CD4-positive, alpha-beta T cell (primary cell): ENCODE measurements at regions not wholly inside any gene's neighbourhood (a gene's known extent, or its start where the extent isn't known, plus 50 kb on each side); places are given as distances from the start of the nearest gene placed in this dataset.
A peak's percentile ranks its signal among the peaks of the same experiment; 100 is the strongest.

Experiments used
- ATAC-seq: fragments of 200-7000 bp; cut with Tn5 transposase; one replicate; pipeline ENCODE4 v1.10.0; 2022; ENCODE audit warnings: mild to moderate bottlenecking; ENCODE audit not compliant: poor library complexity
- CTCF ChIA-PET: fragments of 350-600 bp; sonication (Branson Sonifier 250); formaldehyde crosslinking; loops from one replicate; lab custom pipeline; 2021; ENCODE audit warnings: antibody characterized with exemption, inconsistent platforms; lab: Charles Lee
- POLR2A ChIA-PET: fragments of 350-600 bp; sonication (Branson Sonifier 250); formaldehyde crosslinking; loops from one replicate; lab custom pipeline; 2021; ENCODE audit warnings: antibody characterized with exemption, inconsistent platforms; lab: Charles Lee
- DNase-seq, 14 experiments: peaks; one replicate each; pipeline ENCODE4 v3.0.0-alpha.2; 2013 to 2020; ENCODE audit warnings: mixed read lengths in 2 of 14
- H3K27ac ChIP-seq, 2 donors: one replicate each; pipeline versions ENCODE4 v1.5.1 to v1.7.0; 2013; ENCODE audit warnings: low read length in 2 of 2, low read depth in 1 of 2, mild to moderate bottlenecking in 1 of 2
- H3K27me3 ChIP-seq, 2 experiments: 1 replicate in 1 of 2; 2 replicates in 1 of 2; pipeline versions ENCODE4 v1.6.1 to v1.7.0; 2013; ENCODE audit warnings: low read length in 2 of 2, control low read depth in 1 of 2, mild to moderate bottlenecking in 1 of 2, moderate library complexity in 1 of 2; ENCODE audit not compliant: insufficient read depth in 2 of 2, control insufficient read depth in 1 of 2
- H3K36me3 ChIP-seq: one replicate; pipeline ENCODE4 v1.6.1; 2013; ENCODE audit warnings: low read length, control low read depth; ENCODE audit not compliant: insufficient read depth
- H3K4me1 ChIP-seq: one replicate; pipeline ENCODE4 v1.6.1; 2013; ENCODE audit warnings: low read length, control low read depth; ENCODE audit not compliant: insufficient read depth
- H3K4me3 ChIP-seq: one replicate; pipeline ENCODE4 v1.5.1; 2013; ENCODE audit warnings: mild to moderate bottlenecking, low read length, moderate library complexity
- H3K9me3 ChIP-seq, 2 experiments: 1 replicate in 1 of 2; 2 replicates in 1 of 2; pipeline versions ENCODE4 v1.6.1 to v1.7.0; 2013; ENCODE audit warnings: low read length in 2 of 2, mild to moderate bottlenecking in 2 of 2, control low read depth in 1 of 2, moderate library complexity in 1 of 2; ENCODE audit not compliant: control insufficient read depth in 1 of 2, insufficient read depth in 1 of 2
- H3K27ac Mint-ChIP-seq: one replicate; pipeline ENCODE4 v1.8.0; 2020; ENCODE audit warnings: mixed read lengths
- H3K27me3 Mint-ChIP-seq: one replicate; pipeline ENCODE4 v1.8.0; 2021; ENCODE audit warnings: mixed read lengths
- H3K36me3 Mint-ChIP-seq: one replicate; pipeline ENCODE4 v1.8.0; 2021; ENCODE audit warnings: low read depth, mixed read lengths
- H3K4me1 Mint-ChIP-seq: one replicate; pipeline ENCODE4 v1.8.0; 2021; ENCODE audit warnings: low read depth, mixed read lengths
- H3K4me3 Mint-ChIP-seq: one replicate; pipeline ENCODE4 v1.8.0; 2020; ENCODE audit warnings: mild to moderate bottlenecking, mixed read lengths
- H3K9me3 Mint-ChIP-seq: one replicate; pipeline ENCODE4 v1.8.0; 2020; ENCODE audit warnings: mixed read lengths
- intact Hi-C, 2 experiments: fragments of 100-400 bp; cut with DNase I in 1 of 2; cut with micrococcal nuclease in 1 of 2; formaldehyde crosslinking; loops; one replicate each; pipeline versions ENCODE4 v1.15.1 to v1.9.0; 2023 to 2025; cut with DNase I, micrococcal nuclease
- TF ChIP-seq, protein P1 (sequence below): fragments of 200-600 bp; IDR thresholded peaks from one replicate; pipeline ENCODE4 v1.8.0; 2022; ENCODE audit warnings: antibody characterized with exemption, mild to moderate bottlenecking

DNA sequence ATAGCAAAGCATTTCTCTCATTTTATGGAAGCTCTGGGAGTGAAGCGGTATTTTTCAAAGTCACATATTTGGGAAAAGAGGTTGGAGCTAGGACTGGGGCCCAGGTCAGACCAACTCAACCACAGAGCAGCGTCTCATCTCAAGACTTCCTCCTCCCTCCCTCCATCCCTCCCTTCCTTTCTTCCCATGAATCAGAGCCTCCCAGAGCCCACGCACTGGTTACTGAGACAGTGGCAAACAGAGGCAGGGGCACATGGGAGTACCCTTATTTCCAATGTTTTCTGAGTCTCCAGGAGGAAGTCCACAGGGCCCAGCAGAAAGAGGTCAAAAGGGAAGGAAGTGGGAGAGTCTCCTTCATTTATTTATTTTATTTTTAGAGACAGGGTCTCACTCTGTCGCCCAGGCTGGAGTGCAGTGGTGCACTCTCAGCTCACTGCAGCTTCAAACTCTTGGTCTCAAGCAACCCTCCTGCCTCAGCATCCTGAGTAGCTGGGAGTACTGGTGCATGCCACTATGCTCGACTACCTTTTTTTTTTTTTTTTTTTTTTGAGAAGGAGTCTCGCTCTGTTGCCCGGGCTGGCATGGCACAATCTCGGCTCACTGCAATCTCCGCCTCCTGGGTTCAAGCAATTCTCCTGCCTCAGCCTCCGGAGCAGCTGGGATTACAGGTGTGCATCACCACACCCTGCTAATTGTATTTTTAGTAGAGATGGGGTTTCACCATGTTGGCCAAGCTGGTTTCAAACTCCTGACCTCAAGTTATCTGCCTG is 52.5 kb upstream of the CDKN2AIPNL start:
- no peak for DNase-seq
- no peaks in the 10 kb centered on the region for H3K9me3 ChIP-seq
- no peak overlapping the region for H3K27ac ChIP-seq
- POLR2A ChIA-PET, result no interaction called here
- TF ChIP-seq, protein P1, sequence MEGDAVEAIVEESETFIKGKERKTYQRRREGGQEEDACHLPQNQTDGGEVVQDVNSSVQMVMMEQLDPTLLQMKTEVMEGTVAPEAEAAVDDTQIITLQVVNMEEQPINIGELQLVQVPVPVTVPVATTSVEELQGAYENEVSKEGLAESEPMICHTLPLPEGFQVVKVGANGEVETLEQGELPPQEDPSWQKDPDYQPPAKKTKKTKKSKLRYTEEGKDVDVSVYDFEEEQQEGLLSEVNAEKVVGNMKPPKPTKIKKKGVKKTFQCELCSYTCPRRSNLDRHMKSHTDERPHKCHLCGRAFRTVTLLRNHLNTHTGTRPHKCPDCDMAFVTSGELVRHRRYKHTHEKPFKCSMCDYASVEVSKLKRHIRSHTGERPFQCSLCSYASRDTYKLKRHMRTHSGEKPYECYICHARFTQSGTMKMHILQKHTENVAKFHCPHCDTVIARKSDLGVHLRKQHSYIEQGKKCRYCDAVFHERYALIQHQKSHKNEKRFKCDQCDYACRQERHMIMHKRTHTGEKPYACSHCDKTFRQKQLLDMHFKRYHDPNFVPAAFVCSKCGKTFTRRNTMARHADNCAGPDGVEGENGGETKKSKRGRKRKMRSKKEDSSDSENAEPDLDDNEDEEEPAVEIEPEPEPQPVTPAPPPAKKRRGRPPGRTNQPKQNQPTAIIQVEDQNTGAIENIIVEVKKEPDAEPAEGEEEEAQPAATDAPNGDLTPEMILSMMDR, result no peak
- H3K4me1 ChIP-seq, result peaks cover 23% of the 10 kb centered on the region
- Mint-ChIP-seq H3K27me3 (no peaks in the 10 kb centered on the region), H3K4me3 (peak overlapping the region; percentile 62), H3K9me3 (no peaks in the 10 kb centered on the region), H3K36me3 (no peaks in the 10 kb centered on the region), H3K27ac (no peak overlapping the region), H3K4me1 (peaks cover 18% of the 10 kb centered on the region)
- H3K27me3 ChIP-seq, result no peaks in the 10 kb centered on the region
- no peak overlapping the region for H3K4me3 ChIP-seq
- no peak for ATAC-seq
- intact Hi-C loops, result no loop called here
- CTCF ChIA-PET, result no interaction called here
- H3K36me3 ChIP-seq, result no peaks in the 10 kb centered on the region

DNA sequence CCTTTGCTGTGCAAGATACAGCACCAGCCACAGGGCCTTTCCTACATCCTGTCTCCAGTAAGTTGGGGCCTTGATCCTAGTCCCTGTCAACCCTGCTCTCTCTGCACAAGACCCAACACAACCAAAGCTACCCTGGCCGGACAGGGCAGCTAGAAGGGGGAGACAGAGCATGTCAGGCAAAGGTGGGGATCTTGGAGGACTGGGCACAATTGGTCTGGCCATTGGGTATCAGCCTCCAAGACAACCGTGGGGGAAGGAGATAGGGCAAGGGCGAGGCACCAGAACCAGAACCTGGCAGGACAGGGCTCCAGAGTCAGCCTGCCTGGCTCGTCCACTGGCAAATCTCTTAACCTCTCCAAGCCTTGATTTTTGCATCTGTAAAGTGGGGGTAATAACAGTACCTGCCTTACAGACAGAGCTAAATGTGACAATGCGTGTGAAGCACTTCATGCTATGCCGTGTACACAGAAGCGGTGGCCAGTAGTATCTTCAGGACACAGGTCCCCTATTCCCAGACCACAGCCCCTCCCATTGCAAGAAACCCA is 51.6 kb upstream of the CDKN2AIPNL start:
- POLR2A ChIA-PET, result interaction anchor here (0.6 kb wide), 1 partner anchor 159 kb away, joined by 3 read pairs; no protein-coding TSS in a partner anchor
- Mint-ChIP-seq H3K27ac (no peak overlapping the region), H3K4me3 (no peak overlapping the region), H3K9me3 (no peaks in the 10 kb centered on the region), H3K36me3 (no peaks in the 10 kb centered on the region), H3K27me3 (no peaks in the 10 kb centered on the region), H3K4me1 (peaks cover 18% of the 10 kb centered on the region)
- TF ChIP-seq, protein P1, result no peak
- intact Hi-C loops, result no loop called here
- DNase-seq (peak in 1 of 14 experiments; percentile 29), ATAC-seq (no peak)
- H3K27ac ChIP-seq, result no peak overlapping the region
- CTCF ChIA-PET, result interaction anchor here (1.4 kb wide), 1 partner anchor 64 kb away, joined by 4 read pairs; no protein-coding TSS in a partner anchor
- no peaks in the 10 kb centered on the region for H3K36me3 ChIP-seq
- H3K9me3 ChIP-seq, result no peaks in the 10 kb centered on the region
- peaks cover 23% of the 10 kb centered on the region for H3K4me1 ChIP-seq
- no peak overlapping the region for H3K4me3 ChIP-seq
- no peaks in the 10 kb centered on the region for H3K27me3 ChIP-seq

DNA sequence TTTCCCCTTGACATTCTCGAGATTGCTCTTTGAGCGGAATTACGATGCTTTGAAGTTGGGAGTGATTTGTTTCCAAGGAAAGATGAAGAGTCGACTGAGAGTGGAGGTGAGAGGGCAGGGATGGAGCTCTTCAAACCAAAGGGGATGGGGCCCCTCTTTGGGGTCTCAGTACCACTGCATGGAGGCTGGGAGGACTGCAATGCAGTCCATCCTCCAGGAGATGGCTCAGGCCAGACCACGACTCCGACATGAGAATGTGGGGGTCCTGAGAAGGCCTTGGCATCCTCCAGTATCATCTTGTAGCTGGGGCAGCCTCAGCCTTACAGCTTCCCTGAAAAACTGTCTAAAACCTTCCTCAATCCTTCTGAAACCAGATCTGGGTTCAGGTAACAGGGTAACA is 51.1 kb upstream of the CDKN2AIPNL start:
- no peak for ATAC-seq
- TF ChIP-seq, protein P1, result no peak
- peak in 1 of 14 experiments; percentile 10 for DNase-seq
- H3K27ac ChIP-seq, result no peak overlapping the region
- no peak overlapping the region for H3K4me3 Mint-ChIP-seq
- H3K4me1 ChIP-seq, result peaks cover 23% of the 10 kb centered on the region
- H3K27me3 ChIP-seq, result no peaks in the 10 kb centered on the region
- no peaks in the 10 kb centered on the region for H3K27me3 Mint-ChIP-seq
- no peak overlapping the region for H3K4me3 ChIP-seq
- POLR2A ChIA-PET, result interaction anchor here (0.6 kb wide), 1 partner anchor 159 kb away, joined by 3 read pairs; no protein-coding TSS in a partner anchor
- intact Hi-C loops, result no loop called here
- H3K36me3 Mint-ChIP-seq, result no peaks in the 10 kb centered on the region
- H3K36me3 ChIP-seq, result no peaks in the 10 kb centered on the region
- peaks cover 16% of the 10 kb centered on the region for H3K4me1 Mint-ChIP-seq
- CTCF ChIA-PET, result interaction anchor here (0.7 to 1.4 kb wide), 2 partner anchors 19 to 65 kb away, joined by 4 read pairs; no protein-coding TSS in a partner anchor
- no peaks in the 10 kb centered on the region for H3K9me3 ChIP-seq
- no peak overlapping the region for H3K27ac Mint-ChIP-seq
- H3K9me3 Mint-ChIP-seq, result no peaks in the 10 kb centered on the region
